H9 (cell line): ENCODE measurements at regions not wholly inside any gene's neighbourhood (a gene's known extent, or its start where the extent isn't known, plus 50 kb on each side); places are given as distances from the start of the nearest gene placed in this dataset.

Experiments used
- DNase-seq: peaks from one replicate; pipeline ENCODE4 v3.0.0-alpha.2; 2017
- H2AFZ ChIP-seq: one replicate; pipeline ENCODE4 v1.6.1; 2013; ENCODE audit warnings: mild to moderate bottlenecking, low read length, control low read depth, moderate library complexity
- H2AK5ac ChIP-seq: 2 replicates; pipeline ENCODE4 v1.6.1; 2013; ENCODE audit warnings: low read length, control low read depth, mixed read lengths; ENCODE audit not compliant: insufficient read length
- H2BK120ac ChIP-seq: one replicate; pipeline ENCODE4 v1.6.1; 2013; ENCODE audit warnings: low read depth, mild to moderate bottlenecking, low read length, control low read depth, inconsistent platforms; ENCODE audit not compliant: poor library complexity, severe bottlenecking
- H2BK12ac ChIP-seq: 2 replicates; pipeline ENCODE4 v1.6.1; 2013; ENCODE audit warnings: low read length, control low read depth, mixed read lengths, low read depth; ENCODE audit not compliant: insufficient read length
- H2BK15ac ChIP-seq: 2 replicates; pipeline ENCODE4 v1.6.1; 2013; ENCODE audit warnings: low read depth, low read length, control low read depth
- H2BK20ac ChIP-seq: one replicate; pipeline ENCODE4 v1.6.1; 2013; ENCODE audit warnings: low read depth, mild to moderate bottlenecking, low read length, control low read depth, inconsistent platforms; ENCODE audit not compliant: poor library complexity, severe bottlenecking
- H2BK5ac ChIP-seq: 2 replicates; pipeline ENCODE4 v1.6.1; 2013; ENCODE audit warnings: low read length, control low read depth, mixed read lengths; ENCODE audit not compliant: insufficient read length
- H3K14ac ChIP-seq: 2 replicates; pipeline ENCODE4 v1.6.1; 2013; ENCODE audit warnings: low read length, control low read depth; ENCODE audit not compliant: insufficient read depth
- H3K18ac ChIP-seq: 2 replicates; pipeline ENCODE4 v1.6.1; 2013; ENCODE audit warnings: low read depth, mild to moderate bottlenecking, mixed read lengths, low read length, control low read depth; ENCODE audit not compliant: insufficient read length
- H3K23ac ChIP-seq: 2 replicates; pipeline ENCODE4 v1.6.1; 2013; ENCODE audit warnings: low read length, control low read depth, mixed read lengths, low read depth; ENCODE audit not compliant: insufficient read length
- H3K23me2 ChIP-seq: 2 replicates; pipeline ENCODE4 v1.6.1; 2013; ENCODE audit warnings: low read depth, mild to moderate bottlenecking, mixed read lengths, low read length, control low read depth; ENCODE audit not compliant: insufficient read length, poor library complexity, severe bottlenecking
- H3K27ac ChIP-seq: 2 replicates; pipeline ENCODE4 v1.5.1; 2013; ENCODE audit warnings: low read length, control low read depth, mixed read lengths, low read depth; ENCODE audit not compliant: insufficient read length
- H3K27me3 ChIP-seq: 2 replicates; pipeline ENCODE4 v1.6.1; 2013; ENCODE audit warnings: low read length, control low read depth, inconsistent platforms; ENCODE audit not compliant: insufficient read depth
- H3K4ac ChIP-seq: 2 replicates; pipeline ENCODE4 v1.6.1; 2013; ENCODE audit warnings: low read depth, mild to moderate bottlenecking, control low read depth, inconsistent platforms, low read length, moderate library complexity
- H3K4me1 ChIP-seq: 2 replicates; pipeline ENCODE4 v1.6.1; 2013; ENCODE audit warnings: low read length, control low read depth, inconsistent platforms; ENCODE audit not compliant: insufficient read depth
- H3K4me2 ChIP-seq: 2 replicates; pipeline ENCODE4 v1.6.1; 2013; ENCODE audit warnings: low read length, control low read depth, mixed read lengths; ENCODE audit not compliant: insufficient read length, insufficient read depth
- H3K56ac ChIP-seq: 2 replicates; pipeline ENCODE4 v1.6.1; 2013; ENCODE audit warnings: low read depth, mild to moderate bottlenecking, mixed read lengths, low read length, control low read depth; ENCODE audit not compliant: insufficient read length
- H3K79me1 ChIP-seq: 2 replicates; pipeline ENCODE4 v1.6.1; 2013; ENCODE audit warnings: low read depth, mild to moderate bottlenecking, moderate library complexity, low read length, control low read depth, inconsistent platforms; ENCODE audit not compliant: insufficient read depth, poor library complexity, severe bottlenecking
- H3K79me2 ChIP-seq: 2 replicates; pipeline ENCODE4 v1.6.1; 2013; ENCODE audit warnings: low read length, control low read depth, inconsistent platforms; ENCODE audit not compliant: insufficient read depth
- H3K9ac ChIP-seq: 2 replicates; pipeline ENCODE4 v1.6.1; 2013; ENCODE audit warnings: low read length, control low read depth, mixed read lengths; ENCODE audit not compliant: insufficient read length; ENCODE audit errors: extremely low read depth
- H3K9me3 ChIP-seq: one replicate; pipeline ENCODE4 v1.6.1; 2013; ENCODE audit warnings: low read depth, low read length, inconsistent platforms; ENCODE audit not compliant: control insufficient read depth
- H3T11ph ChIP-seq: one replicate; pipeline ENCODE4 v1.6.1; 2013; ENCODE audit warnings: mild to moderate bottlenecking, low read length, control low read depth, inconsistent platforms
- H4K20me1 ChIP-seq: one replicate; pipeline ENCODE4 v1.6.1; 2013; ENCODE audit not compliant: control insufficient read depth, insufficient read length, insufficient read depth
- H4K5ac ChIP-seq: 2 replicates; pipeline ENCODE4 v1.6.1; 2013; ENCODE audit warnings: low read depth, mild to moderate bottlenecking, mixed read lengths, low read length, control low read depth; ENCODE audit not compliant: insufficient read length
- H4K8ac ChIP-seq: replicated peaks from 2 replicates; pipeline ENCODE4 v1.6.1; 2013; ENCODE audit warnings: low read length, control low read depth, mixed read lengths, low read depth; ENCODE audit not compliant: insufficient read length
- H4K91ac ChIP-seq: 2 replicates; pipeline ENCODE4 v1.6.1; 2013; ENCODE audit warnings: low read depth, mild to moderate bottlenecking, moderate library complexity, mixed read lengths, low read length, control low read depth; ENCODE audit not compliant: insufficient read length
- H3K27ac Mint-ChIP-seq, 3 experiments: 2 replicates in 2 of 3; 3 replicates in 1 of 3; pipeline ENCODE4 v1.8.0; 2020 to 2021; ENCODE audit warnings: mixed read lengths in 3 of 3, mild to moderate bottlenecking in 1 of 3, moderate library complexity in 1 of 3
- H3K27me3 Mint-ChIP-seq: 2 replicates; pipeline ENCODE4 v1.8.0; 2021; ENCODE audit warnings: low read depth, mild to moderate bottlenecking, moderate library complexity, mixed read lengths
- H3K36me3 Mint-ChIP-seq, 3 experiments: 2 replicates in 2 of 3; 3 replicates in 1 of 3; pipeline ENCODE4 v1.8.0; 2020 to 2021; ENCODE audit warnings: low read depth in 3 of 3, mixed read lengths in 3 of 3; ENCODE audit not compliant: insufficient read depth in 1 of 3
- H3K4me1 Mint-ChIP-seq, 2 experiments: 2 replicates each; pipeline ENCODE4 v1.8.0; 2020; ENCODE audit warnings: mixed read lengths in 2 of 2
- H3K4me3 Mint-ChIP-seq, 2 experiments: 2 replicates in 1 of 2; 3 replicates in 1 of 2; pipeline ENCODE4 v1.8.0; 2020 to 2021; ENCODE audit warnings: mild to moderate bottlenecking in 2 of 2, mixed read lengths in 2 of 2, moderate library complexity in 1 of 2
- H3K9me3 Mint-ChIP-seq, 2 experiments: 2 replicates in 1 of 2; 3 replicates in 1 of 2; pipeline ENCODE4 v1.8.0; 2020; ENCODE audit warnings: mild to moderate bottlenecking in 2 of 2, mixed read lengths in 2 of 2, moderate library complexity in 1 of 2
- CTCF ChIP-seq: fragments of 200-600 bp; sonication (generic); conservative IDR thresholded peaks from 3 replicates; pipeline ENCODE4 v1.8.0; 2021; ENCODE audit warnings: antibody characterized with exemption, mild to moderate bottlenecking
- WGBS: extraction: QIAGEN DNeasy Blood & Tissue Kit; methylation state at CpG from one replicate; pipeline ENCODE4 v1.1.7; 2013; ENCODE audit warnings: missing lambda C conversion rate, low lambda C conversion rate, mixed read lengths; ENCODE audit not compliant: insufficient read length; ENCODE audit errors: extremely low coverage; 5-methylcytosine and 5-hydroxymethylcytosine counted together

- no peak overlapping the region for H2BK120ac ChIP-seq
- Mint-ChIP-seq H3K27me3 (no peaks in the 10 kb centered on the region), H3K27ac (no peak overlapping the region), H3K4me1 (peaks cover 6 to 7% of the 10 kb centered on the region in 2 experiments), H3K4me3 (no peak overlapping the region), H3K36me3 (peaks cover 8 to 21% (median 12%) of the 10 kb centered on the region in 3 experiments; a peak in 6 of 7 replicates), H3K9me3 (peaks cover 29 to 35% of the 10 kb centered on the region in 2 experiments)
- H3K56ac ChIP-seq = no peak overlapping the region
- H3K4ac ChIP-seq = no peak overlapping the region
- H3K4me1 ChIP-seq = no peaks in the 10 kb centered on the region
- H3K79me2 ChIP-seq = no peaks in the 10 kb centered on the region
- H4K8ac ChIP-seq = no peak overlapping the region
- peaks cover 7% of the 10 kb centered on the region for H3K9me3 ChIP-seq
- H2BK15ac ChIP-seq = no peak overlapping the region
- H3T11ph ChIP-seq = no peak overlapping the region
- H3K23me2 ChIP-seq = no peaks in the 10 kb centered on the region
- no peak for DNase-seq
- no peak overlapping the region for H3K27ac ChIP-seq
- no peak overlapping the region for H2BK12ac ChIP-seq
- no peaks in the 10 kb centered on the region for H3K79me1 ChIP-seq
- H2BK5ac ChIP-seq = no peak overlapping the region
- no peak for TF ChIP-seq CTCF
- H3K27me3 ChIP-seq = no peaks in the 10 kb centered on the region
- no CpG with 5 or more reads among the region's 4 CpGs for WGBS
- H3K18ac ChIP-seq = no peak overlapping the region
- H2AK5ac ChIP-seq = no peak overlapping the region
- H4K91ac ChIP-seq = no peak overlapping the region
- H3K4me2 ChIP-seq = no peak overlapping the region
- no peak overlapping the region for H3K9ac ChIP-seq
- no peaks in the 10 kb centered on the region for H4K20me1 ChIP-seq
- H2BK20ac ChIP-seq = no peak overlapping the region
- H2AFZ ChIP-seq = no peak overlapping the region
- H3K23ac ChIP-seq = no peak overlapping the region
- no peak overlapping the region for H4K5ac ChIP-seq
- H3K14ac ChIP-seq = no peak overlapping the region
Observed at GRCh38 chr15:95208071-95208470, 976.7 kb downstream of the MCTP2 start.
